ENCODE measurements at regions not wholly inside any gene's neighbourhood (a gene's known extent, or its start where the extent isn't known, plus 50 kb on each side); places are given as distances from the start of the nearest gene placed in this dataset.

DNA sequence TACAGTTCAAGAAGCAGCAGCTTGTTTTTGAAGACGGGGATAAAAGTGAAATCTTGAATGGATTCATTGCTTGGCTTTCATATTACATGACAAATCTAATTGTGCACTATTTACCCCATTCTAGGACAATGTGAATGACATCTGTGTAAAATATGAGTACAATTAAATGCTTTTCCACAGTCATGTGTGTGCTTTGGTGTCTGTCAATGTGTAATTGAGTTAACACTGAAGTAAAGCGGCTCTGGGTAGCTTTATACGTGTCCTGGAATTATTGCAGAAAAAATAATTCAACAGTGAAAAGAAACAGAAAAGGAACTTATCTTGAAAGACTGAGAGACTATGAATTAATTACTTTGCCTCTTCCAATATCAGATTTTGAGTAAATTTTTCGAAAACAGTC is 233.5 kb upstream of the HS3ST5 start:
- no peak overlapping the region for H4K8ac ChIP-seq (ENCODE audit: extremely low read depth, insufficient read depth, low read length)
- ChIA-PET CTCF (ENCODE audit: partially characterized antibody) (no interaction called here), POLR2A (ENCODE audit: partially characterized antibody) (interaction anchor here (0.6 kb wide), 1 partner anchor 214 kb away, joined by 3 read pairs; no protein-coding TSS in a partner anchor)
- H2BK120ac ChIP-seq (replicated peaks; ENCODE audit: low read depth, low read length): no peak overlapping the region
- no peak overlapping the region for H2BK5ac ChIP-seq (ENCODE audit: low read depth, low read length)
- 82% methylated on average over 4 of the region's 4 CpGs; no CpG with 5 or more reads in 1 of the 2 experiments for WGBS, 2 experiments (ENCODE audit: extremely low coverage in 1 of 2, insufficient coverage in 1 of 2, insufficient read length in 1 of 2, insufficient replicate concordance in 2 of 2, low coverage in 1 of 2, low lambda C conversion rate in 2 of 2, missing lambda C conversion rate in 1 of 2)
- no peak overlapping the region for H4K91ac ChIP-seq (replicated peaks; ENCODE audit: insufficient read length, low read length)
- H3K79me1 ChIP-seq (ENCODE audit: low read depth, low read length): no peaks in the 10 kb centered on the region
- no peaks in the 10 kb centered on the region for H3K9me3 ChIP-seq (ENCODE audit: insufficient read depth in 2 of 2, low read depth in 1 of 2, low read length in 1 of 2)
- H3K23ac ChIP-seq (ENCODE audit: insufficient read length): no peak overlapping the region
- H3K14ac ChIP-seq (ENCODE audit: insufficient read length): no peak overlapping the region
- FAIRE-seq: no peak
- no peaks in the 10 kb centered on the region for H3K79me2 ChIP-seq (ENCODE audit: control insufficient read depth in 1 of 2, insufficient read depth in 2 of 2, low read length in 2 of 2)
- H2BK15ac ChIP-seq (ENCODE audit: low read length): no peak overlapping the region
- H2AK5ac ChIP-seq (ENCODE audit: low read depth, low read length): no peak overlapping the region
- H3K18ac ChIP-seq (ENCODE audit: extremely low read depth, low read length): no peak overlapping the region
- H3K4me2 ChIP-seq (ENCODE audit: insufficient read depth in 1 of 2, low read depth in 2 of 2, low read length in 2 of 2): no peak overlapping the region
- no peak overlapping the region for H3K27ac ChIP-seq (ENCODE audit: low read depth, low read length)
- no peak overlapping the region for H2BK20ac ChIP-seq (ENCODE audit: low read length)
- no peak overlapping the region for H3K4me3 ChIP-seq (ENCODE audit: extremely low read depth in 1 of 4, insufficient read depth in 2 of 4, low read depth in 3 of 4, low read length in 4 of 4)
- no peak overlapping the region for H4K5ac ChIP-seq (ENCODE audit: insufficient read length, low read depth, low read length)
- no peak overlapping the region for H2BK12ac ChIP-seq (ENCODE audit: low read depth, low read length)
- no peak overlapping the region for H3K56ac ChIP-seq (replicated peaks; ENCODE audit: insufficient read length, low read depth, low read length)
- H3K27me3 ChIP-seq (replicated peaks in 1 of 4; ENCODE audit: control insufficient read depth in 3 of 4, extremely low read depth in 1 of 4, insufficient read depth in 3 of 4, low read length in 3 of 4): peaks cover 0 to 1% (median 0%) of the 10 kb centered on the region in 4 experiments; a peak in 1 of 7 replicates
- H3K23me2 ChIP-seq (ENCODE audit: low read depth, low read length): no peaks in the 10 kb centered on the region
- DNase-seq (ENCODE audit: low read depth in 1 of 2, low spot score in 2 of 2): no peak
- H2AFZ ChIP-seq (ENCODE audit: low read length): no peak overlapping the region
- H4K20me1 ChIP-seq (replicated peaks in 1 of 2; ENCODE audit: control insufficient read depth in 1 of 2, insufficient read depth in 2 of 2, low read length in 2 of 2): no peaks in the 10 kb centered on the region
- H3K4ac ChIP-seq (replicated peaks; ENCODE audit: insufficient read length, low read depth, low read length): no peak overlapping the region
- no peaks in the 10 kb centered on the region for H3K36me3 ChIP-seq (ENCODE audit: control insufficient read depth in 2 of 4, insufficient read depth in 4 of 4, low read length in 3 of 4)
- H3K4me1 ChIP-seq (replicated peaks in 1 of 4; ENCODE audit: control insufficient read depth in 3 of 4, insufficient read depth in 4 of 4, low read length in 3 of 4): peaks cover 0 to 5% (median 1%) of the 10 kb centered on the region in 4 experiments; a peak in 1 of 7 replicates
- H3K9ac ChIP-seq (replicated peaks in 1 of 4; ENCODE audit: extremely low read depth in 1 of 4, low read depth in 3 of 4, low read length in 3 of 4): no peak overlapping the region
- TF ChIP-seq POU5F1 (IDR thresholded peaks at IDR 0.05; ENCODE audit: low read depth, low read length): no peak
